Astrocyte (in vitro differentiated cells and primary cell): ENCODE measurements at regions not wholly inside any gene's neighbourhood (a gene's known extent, or its start where the extent isn't known, plus 50 kb on each side); places are given as distances from the start of the nearest gene placed in this dataset.

Experiments
- CTCF ChIP-seq: IDR thresholded peaks from 2 replicates; pipeline ENCODE4 v1.5.1; 2011; ENCODE audit warnings: low read depth, mild to moderate bottlenecking, inconsistent platforms, low read length, moderate library complexity; ENCODE audit not compliant: insufficient read depth
- EZH2 ChIP-seq: IDR thresholded peaks from 2 replicates; pipeline ENCODE4 v1.6.1; 2012; ENCODE audit warnings: mild to moderate bottlenecking, low read length, inconsistent platforms; ENCODE audit not compliant: insufficient read depth

- TF ChIP-seq EZH2 (no peak), CTCF (no peak)
Measured at GRCh38 chr5:8613078-8613685, 744.2 kb downstream of the MTRR start.
